ENCODE measurements at regions not wholly inside any gene's neighbourhood (a gene's known extent, or its start where the extent isn't known, plus 50 kb on each side); places are given as distances from the start of the nearest gene placed in this dataset.

- no peaks in the 10 kb centered on the region for H3K9me3 ChIP-seq (ENCODE audit: low read length)
- no peak overlapping the region for H3K27ac Mint-ChIP-seq
- CTCF ChIA-PET, result no interaction called here
- H3K27me3 ChIP-seq (ENCODE audit: insufficient read depth, low read length, poor library complexity, severe bottlenecking), result no peaks in the 10 kb centered on the region
- POLR2A ChIA-PET, result no interaction called here
- H3K36me3 Mint-ChIP-seq, result peaks cover 0 to 6% (median 0%) of the 10 kb centered on the region in 3 donors
- H3K4me1 Mint-ChIP-seq, result no peaks in the 10 kb centered on the region
- peaks cover 3 to 62% of the 10 kb centered on the region in 2 donors for H3K27me3 Mint-ChIP-seq
- H3K9me3 Mint-ChIP-seq, result peaks cover 0 to 2% (median 2%) of the 10 kb centered on the region in 5 donors
- H3K27ac ChIP-seq (ENCODE audit: low read depth, low read length), result no peak overlapping the region
- no peak overlapping the region for H3K4me3 Mint-ChIP-seq
- no peaks in the 10 kb centered on the region for H3K4me1 ChIP-seq (ENCODE audit: insufficient read depth, low read length)
- no peak overlapping the region for H3K4me3 ChIP-seq (ENCODE audit: low read length)
- no peak for DNase-seq
- no peaks in the 10 kb centered on the region for H3K36me3 ChIP-seq (ENCODE audit: insufficient read depth, low read length)
Measured at GRCh38 chr2:61774351-61774750, 79.5 kb downstream of the FAM161A start.

DNA sequence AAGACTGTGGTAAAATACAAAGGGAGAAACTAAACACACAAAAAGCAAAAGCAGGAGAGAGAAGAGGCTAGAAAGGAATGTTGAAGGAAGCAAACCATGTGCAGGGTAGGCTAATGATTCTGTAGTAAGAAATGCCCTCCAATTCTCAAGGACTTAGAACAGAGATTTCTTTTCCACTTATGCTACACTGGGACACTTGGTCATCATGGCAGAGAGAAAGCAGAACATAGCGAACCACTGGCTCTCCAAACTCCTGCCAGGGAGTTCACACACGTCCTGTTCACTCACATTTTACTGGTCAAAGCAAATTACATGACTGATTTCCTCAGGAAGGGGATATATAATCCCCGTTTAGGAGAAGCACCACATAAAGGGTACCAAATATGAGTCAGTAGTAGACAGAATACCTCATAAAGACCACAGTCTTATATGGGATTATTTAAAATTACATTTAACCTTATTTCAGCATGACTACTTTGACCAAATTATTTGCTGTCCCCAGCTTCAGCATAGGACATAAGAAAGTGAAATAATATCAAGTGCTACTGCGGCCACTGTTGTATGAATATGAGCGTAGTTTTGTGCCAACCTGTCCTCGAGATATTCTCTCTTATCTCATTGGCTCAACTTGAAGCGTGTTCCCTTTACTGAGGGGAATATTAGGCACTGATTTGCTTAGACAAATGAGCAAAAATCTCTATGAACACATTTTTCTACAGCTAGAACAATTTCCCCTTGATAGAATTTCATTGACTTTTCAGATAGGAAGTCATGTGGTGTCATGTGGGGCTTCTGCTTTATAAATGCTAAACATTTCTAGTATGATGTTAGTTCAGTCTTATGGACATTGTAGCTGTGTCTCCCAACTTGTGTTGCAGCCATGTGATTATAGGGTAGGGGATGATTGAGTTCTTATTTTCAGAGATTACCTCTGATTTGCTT lies 81.7 kb downstream of the FAM161A start:
- Mint-ChIP-seq H3K27me3 (peaks cover 2 to 44% of the 10 kb centered on the region in 2 donors), H3K4me3 (no peak overlapping the region), H3K9me3 (no peaks in the 10 kb centered on the region), H3K27ac (peak overlapping the region in 2 of 8 donors; percentile 41 to 51), H3K4me1 (no peaks in the 10 kb centered on the region), H3K36me3 (peaks cover 0 to 6% (median 0%) of the 10 kb centered on the region in 3 donors)
- ChIA-PET CTCF (no interaction called here), POLR2A (no interaction called here)
- no peak overlapping the region for H3K27ac ChIP-seq (ENCODE audit: low read depth, low read length)
- H3K9me3 ChIP-seq (ENCODE audit: low read length), result no peaks in the 10 kb centered on the region
- DNase-seq, result no peak
- H3K4me1 ChIP-seq (ENCODE audit: insufficient read depth, low read length), result no peaks in the 10 kb centered on the region
- no peaks in the 10 kb centered on the region for H3K36me3 ChIP-seq (ENCODE audit: insufficient read depth, low read length)
- no peaks in the 10 kb centered on the region for H3K27me3 ChIP-seq (ENCODE audit: insufficient read depth, low read length, poor library complexity, severe bottlenecking)
- no peak overlapping the region for H3K4me3 ChIP-seq (ENCODE audit: low read length)

GRCh38 chr2:61770746-61771145 lies 83.1 kb downstream of the FAM161A start:
- H3K27ac Mint-ChIP-seq, result no peak overlapping the region
- DNase-seq, result no peak
- Histone ChIP-seq H3K4me3 (ENCODE audit: low read length) (no peak overlapping the region), H3K36me3 (ENCODE audit: insufficient read depth, low read length) (no peaks in the 10 kb centered on the region), H3K27ac (ENCODE audit: low read depth, low read length) (no peak overlapping the region), H3K27me3 (ENCODE audit: insufficient read depth, low read length, poor library complexity, severe bottlenecking) (no peaks in the 10 kb centered on the region), H3K9me3 (ENCODE audit: low read length) (no peaks in the 10 kb centered on the region), H3K4me1 (ENCODE audit: insufficient read depth, low read length) (no peaks in the 10 kb centered on the region)
- ChIA-PET POLR2A (no interaction called here), CTCF (no interaction called here)
- no peaks in the 10 kb centered on the region for H3K4me1 Mint-ChIP-seq
- peaks cover 0 to 3% (median 0%) of the 10 kb centered on the region in 3 donors for H3K36me3 Mint-ChIP-seq
- no peak overlapping the region for H3K4me3 Mint-ChIP-seq
- peaks cover 0 to 2% (median 0%) of the 10 kb centered on the region in 5 donors for H3K9me3 Mint-ChIP-seq
- H3K27me3 Mint-ChIP-seq, result peaks cover 2 to 30% of the 10 kb centered on the region in 2 donors

GRCh38 chr2:61770298-61770697 lies 83.6 kb downstream of the FAM161A start:
- ChIA-PET POLR2A (no interaction called here), CTCF (no interaction called here)
- no peak overlapping the region for H3K4me3 Mint-ChIP-seq
- no peaks in the 10 kb centered on the region for H3K4me1 Mint-ChIP-seq
- H3K9me3 Mint-ChIP-seq, result peaks cover 0 to 2% (median 0%) of the 10 kb centered on the region in 5 donors
- no peaks in the 10 kb centered on the region for H3K36me3 Mint-ChIP-seq
- peaks cover 2 to 26% of the 10 kb centered on the region in 2 donors for H3K27me3 Mint-ChIP-seq
- no peaks in the 10 kb centered on the region for H3K9me3 ChIP-seq (ENCODE audit: low read length)
- no peaks in the 10 kb centered on the region for H3K4me1 ChIP-seq (ENCODE audit: insufficient read depth, low read length)
- H3K27me3 ChIP-seq (ENCODE audit: insufficient read depth, low read length, poor library complexity, severe bottlenecking), result no peaks in the 10 kb centered on the region
- peak overlapping the region in 1 of 8 donors; percentile 46 for H3K27ac Mint-ChIP-seq
- no peak for DNase-seq
- H3K4me3 ChIP-seq (ENCODE audit: low read length), result no peak overlapping the region
- no peaks in the 10 kb centered on the region for H3K36me3 ChIP-seq (ENCODE audit: insufficient read depth, low read length)
- H3K27ac ChIP-seq (ENCODE audit: low read depth, low read length), result no peak overlapping the region

GRCh38 chr2:61769093-61769675 lies 84.7 kb downstream of the FAM161A start:
- no peak for DNase-seq
- Mint-ChIP-seq H3K36me3 (peaks cover 0 to 4% (median 4%) of the 10 kb centered on the region in 3 donors), H3K9me3 (peaks cover 0 to 12% (median 4%) of the 10 kb centered on the region in 5 donors), H3K27ac (peak overlapping the region in 1 of 8 donors; percentile 41), H3K4me3 (no peak overlapping the region), H3K27me3 (peaks cover 2 to 19% of the 10 kb centered on the region in 2 donors), H3K4me1 (peaks cover 5 to 6% (median 5%) of the 10 kb centered on the region in 3 donors)
- H3K36me3 ChIP-seq (ENCODE audit: insufficient read depth, low read length), result no peaks in the 10 kb centered on the region
- no peaks in the 10 kb centered on the region for H3K9me3 ChIP-seq (ENCODE audit: low read length)
- ChIA-PET POLR2A (no interaction called here), CTCF (no interaction called here)
- no peak overlapping the region for H3K27ac ChIP-seq (ENCODE audit: low read depth, low read length)
- peaks cover 4% of the 10 kb centered on the region for H3K4me1 ChIP-seq (ENCODE audit: insufficient read depth, low read length)
- no peak overlapping the region for H3K4me3 ChIP-seq (ENCODE audit: low read length)
- H3K27me3 ChIP-seq (ENCODE audit: insufficient read depth, low read length, poor library complexity, severe bottlenecking), result no peaks in the 10 kb centered on the region

DNA sequence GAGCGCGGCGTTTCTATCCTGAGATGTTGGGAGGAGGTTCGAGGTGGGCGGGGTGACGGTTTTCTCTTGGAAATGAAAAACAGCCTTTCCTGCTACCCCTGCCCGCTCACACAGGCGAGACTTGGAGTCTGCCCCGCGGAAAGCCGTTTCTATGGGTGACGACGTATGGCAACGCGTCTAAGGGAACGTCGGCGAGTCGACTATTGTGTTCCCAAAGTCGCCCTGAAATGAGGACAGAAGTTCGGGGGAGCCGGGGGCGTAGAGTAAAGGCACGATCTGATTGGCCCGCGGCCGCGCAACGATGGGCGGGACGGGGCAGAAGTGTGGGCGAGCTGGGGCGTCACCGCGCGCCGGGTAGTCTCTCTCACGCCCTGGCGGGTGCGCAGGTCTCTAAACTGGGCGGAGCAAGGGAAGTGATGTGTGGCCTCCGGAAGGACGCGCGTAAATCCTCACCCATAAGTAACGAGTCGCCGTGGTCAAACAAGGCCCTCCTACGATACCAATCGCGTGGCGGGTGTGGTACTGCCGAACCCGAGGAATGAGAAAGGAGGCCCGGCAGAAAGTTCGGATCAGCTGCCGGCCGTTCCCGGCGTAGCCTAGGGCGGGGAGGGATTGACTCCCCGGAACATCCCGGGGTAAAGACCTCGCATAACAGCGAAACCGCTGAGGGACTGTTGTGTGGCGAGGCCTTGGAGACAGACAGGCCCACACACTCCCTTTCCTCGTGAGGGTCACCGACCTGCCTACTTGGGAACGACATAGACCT lies 89.6 kb downstream of the FAM161A start:
- Mint-ChIP-seq H3K36me3 (peaks cover 0 to 11% (median 5%) of the 10 kb centered on the region in 3 donors), H3K4me3 (peak overlapping the region; percentile 81 to 97 (median 93)), H3K4me1 (peaks cover 17 to 20% (median 18%) of the 10 kb centered on the region in 3 donors), H3K27me3 (peaks cover 0 to 3% of the 10 kb centered on the region in 2 donors), H3K9me3 (peaks cover 0 to 13% (median 4%) of the 10 kb centered on the region in 5 donors), H3K27ac (peak overlapping the region; percentile 85 to 100 (median 98))
- Histone ChIP-seq H3K27ac (ENCODE audit: low read depth, low read length) (peak overlapping the region; percentile 90), H3K27me3 (ENCODE audit: insufficient read depth, low read length, poor library complexity, severe bottlenecking) (no peaks in the 10 kb centered on the region), H3K36me3 (ENCODE audit: insufficient read depth, low read length) (no peaks in the 10 kb centered on the region), H3K4me1 (ENCODE audit: insufficient read depth, low read length) (peaks cover 7% of the 10 kb centered on the region), H3K4me3 (ENCODE audit: low read length) (peak overlapping the region; percentile 64), H3K9me3 (ENCODE audit: low read length) (no peaks in the 10 kb centered on the region)
- ChIA-PET POLR2A (interaction anchor here (0.6 to 1.7 kb wide), 2 partner anchors 223 to 226 kb away, joined by 5 to 9 read pairs; partner anchors contain the start of gene XPO1), CTCF (no interaction called here)
- peak; percentile 90 to 98 (median 96) for DNase-seq

- Mint-ChIP-seq H3K4me3 (peak overlapping the region; percentile 81 to 97 (median 93)), H3K27me3 (peaks cover 0 to 3% of the 10 kb centered on the region in 2 donors), H3K4me1 (peaks cover 17 to 20% (median 18%) of the 10 kb centered on the region in 3 donors), H3K36me3 (peaks cover 0 to 11% (median 5%) of the 10 kb centered on the region in 3 donors), H3K27ac (peak overlapping the region; percentile 85 to 100 (median 98)), H3K9me3 (peaks cover 0 to 13% (median 4%) of the 10 kb centered on the region in 5 donors)
- Histone ChIP-seq H3K27me3 (ENCODE audit: insufficient read depth, low read length, poor library complexity, severe bottlenecking) (no peaks in the 10 kb centered on the region), H3K9me3 (ENCODE audit: low read length) (no peaks in the 10 kb centered on the region), H3K36me3 (ENCODE audit: insufficient read depth, low read length) (no peaks in the 10 kb centered on the region), H3K27ac (ENCODE audit: low read depth, low read length) (peak overlapping the region; percentile 90), H3K4me1 (ENCODE audit: insufficient read depth, low read length) (peaks cover 7% of the 10 kb centered on the region), H3K4me3 (ENCODE audit: low read length) (peak overlapping the region; percentile 64)
- CTCF ChIA-PET, result no interaction called here
- no peak for DNase-seq
- POLR2A ChIA-PET, result interaction anchor here (0.6 to 1.7 kb wide), 2 partner anchors 223 to 225 kb away, joined by 5 to 9 read pairs; partner anchors contain the start of gene XPO1
Measured at GRCh38 chr2:61763605-61764034, 90.2 kb downstream of the FAM161A start.
